ENCODE measurements at regions not wholly inside any gene's neighbourhood (a gene's known extent, or its start where the extent isn't known, plus 50 kb on each side); places are given as distances from the start of the nearest gene placed in this dataset.

GRCh38 chr1:4549930-4550329 lies 104.5 kb upstream of the AJAP1 start:
- H3K36me3 ChIP-seq (ENCODE audit: control insufficient read depth, insufficient read depth, low read length): no peaks in the 10 kb centered on the region
- DNase-seq (ENCODE audit: extremely low read depth, insufficient read length): no peak
- H3K27me3 ChIP-seq (replicated peaks; ENCODE audit: control insufficient read depth, insufficient read depth, low read length): no peaks in the 10 kb centered on the region
- no peak for TF ChIP-seq CTCF (IDR thresholded peaks at IDR 0.05; ENCODE audit: insufficient read depth, low read length, poor library complexity, severe bottlenecking)
- H3K4me3 ChIP-seq (replicated peaks; ENCODE audit: low read depth, low read length): no peak overlapping the region

- TF ChIP-seq CTCF (IDR thresholded peaks at IDR 0.05; ENCODE audit: insufficient read depth, low read length, poor library complexity, severe bottlenecking): no peak
- Histone ChIP-seq H3K36me3 (ENCODE audit: control insufficient read depth, insufficient read depth, low read length) (no peaks in the 10 kb centered on the region), H3K4me3 (replicated peaks; ENCODE audit: low read depth, low read length) (no peak overlapping the region), H3K27me3 (replicated peaks; ENCODE audit: control insufficient read depth, insufficient read depth, low read length) (no peaks in the 10 kb centered on the region)
- DNase-seq (ENCODE audit: extremely low read depth, insufficient read length): no peak
These were observed 103.5 kb upstream of the AJAP1 start for GRCh38 chr1:4550941-4551340.

GRCh38 chr1:4551706-4552105 lies 102.7 kb upstream of the AJAP1 start:
- H3K36me3 ChIP-seq (ENCODE audit: control insufficient read depth, insufficient read depth, low read length): no peaks in the 10 kb centered on the region

GRCh38 chr1:4553761-4554160 lies 100.6 kb upstream of the AJAP1 start:
- Histone ChIP-seq H3K27me3 (replicated peaks; ENCODE audit: control insufficient read depth, insufficient read depth, low read length) (no peaks in the 10 kb centered on the region), H3K36me3 (ENCODE audit: control insufficient read depth, insufficient read depth, low read length) (no peaks in the 10 kb centered on the region), H3K4me3 (replicated peaks; ENCODE audit: low read depth, low read length) (no peak overlapping the region)
- no peak for TF ChIP-seq CTCF (IDR thresholded peaks at IDR 0.05; ENCODE audit: insufficient read depth, low read length, poor library complexity, severe bottlenecking)
- DNase-seq (ENCODE audit: extremely low read depth, insufficient read length): no peak

More at GRCh38 chr1:4551706-4552105, 102.7 kb upstream of the AJAP1 start:
- no peak overlapping the region for H3K4me3 ChIP-seq (replicated peaks; ENCODE audit: low read depth, low read length)
- DNase-seq (ENCODE audit: extremely low read depth, insufficient read length): no peak
- TF ChIP-seq CTCF (IDR thresholded peaks at IDR 0.05; ENCODE audit: insufficient read depth, low read length, poor library complexity, severe bottlenecking): no peak
- no peaks in the 10 kb centered on the region for H3K27me3 ChIP-seq (replicated peaks; ENCODE audit: control insufficient read depth, insufficient read depth, low read length)

- H3K36me3 ChIP-seq (ENCODE audit: control insufficient read depth, insufficient read depth, low read length): no peaks in the 10 kb centered on the region
- DNase-seq (ENCODE audit: extremely low read depth, insufficient read length): no peak
- no peaks in the 10 kb centered on the region for H3K27me3 ChIP-seq (replicated peaks; ENCODE audit: control insufficient read depth, insufficient read depth, low read length)
- no peak overlapping the region for H3K4me3 ChIP-seq (replicated peaks; ENCODE audit: low read depth, low read length)
- TF ChIP-seq CTCF (IDR thresholded peaks at IDR 0.05; ENCODE audit: insufficient read depth, low read length, poor library complexity, severe bottlenecking): no peak
These were observed 100.0 kb upstream of the AJAP1 start for GRCh38 chr1:4554271-4554865.

GRCh38 chr1:4557949-4558348 lies 96.5 kb upstream of the AJAP1 start:
- TF ChIP-seq CTCF (IDR thresholded peaks at IDR 0.05; ENCODE audit: insufficient read depth, low read length, poor library complexity, severe bottlenecking): no peak
- DNase-seq (ENCODE audit: extremely low read depth, insufficient read length): no peak
- no peaks in the 10 kb centered on the region for H3K27me3 ChIP-seq (replicated peaks; ENCODE audit: control insufficient read depth, insufficient read depth, low read length)
- no peaks in the 10 kb centered on the region for H3K36me3 ChIP-seq (ENCODE audit: control insufficient read depth, insufficient read depth, low read length)
- H3K4me3 ChIP-seq (replicated peaks; ENCODE audit: low read depth, low read length): no peak overlapping the region

Measured in GM06990 (cell line).